HEK293T (cell line): ENCODE measurements at regions not wholly inside any gene's neighbourhood (a gene's known extent, or its start where the extent isn't known, plus 50 kb on each side); places are given as distances from the start of the nearest gene placed in this dataset.

Experiments used
- CTCF ChIA-PET: fragments of 350-600 bp; formaldehyde crosslinking; extraction: SDS; loops from one replicate; lab custom pipeline; 2021; ENCODE audit warnings: antibody characterized with exemption, inconsistent platforms; lab: Yijun Ruan, JAX
- POLR2A ChIA-PET: fragments of 350-600 bp; formaldehyde crosslinking; extraction: SDS; loops from one replicate; lab custom pipeline; 2020; ENCODE audit warnings: antibody characterized with exemption, inconsistent platforms; lab: Yijun Ruan, JAX
- DNase-seq: peaks from one replicate; pipeline ENCODE4 v3.0.0; 2012; ENCODE audit warnings: mixed read lengths; ENCODE audit errors: extremely low spot score
- ARNT ChIP-seq: fragments of 450-650 bp; IDR thresholded peaks from 2 replicates; pipeline ENCODE4 v1.6.1; 2017; ENCODE audit warnings: mild to moderate bottlenecking
- BHLHE40 ChIP-seq: fragments of 450-650 bp; IDR thresholded peaks from 2 replicates; pipeline ENCODE4 v1.6.1; 2016; ENCODE audit warnings: mild to moderate bottlenecking, moderate library complexity, borderline replicate concordance
- CTBP1 ChIP-seq: fragments of 450-650 bp; IDR thresholded peaks from 2 replicates; pipeline ENCODE4 v1.6.1; 2016; ENCODE audit warnings: borderline replicate concordance
- ELF4 ChIP-seq: fragments of 450-650 bp; IDR thresholded peaks from 2 replicates; pipeline ENCODE4 v1.6.1; 2017; ENCODE audit warnings: antibody characterized with exemption
- FOXA1 ChIP-seq: fragments of 450-650 bp; IDR thresholded peaks from 2 replicates; pipeline ENCODE4 v1.6.1; 2016; ENCODE audit warnings: mild to moderate bottlenecking
- FOXK2 ChIP-seq: fragments of 450-650 bp; IDR thresholded peaks from 2 replicates; pipeline ENCODE4 v1.6.1; 2016; ENCODE audit warnings: mild to moderate bottlenecking
- FOXM1 ChIP-seq: fragments of 450-650 bp; IDR thresholded peaks from 2 replicates; pipeline ENCODE4 v1.6.1; 2017; ENCODE audit warnings: mild to moderate bottlenecking, borderline replicate concordance
- HDGF ChIP-seq: fragments of 450-650 bp; IDR thresholded peaks from 2 replicates; pipeline ENCODE4 v1.6.1; 2017; ENCODE audit warnings: antibody characterized with exemption, borderline replicate concordance
- L3MBTL2 ChIP-seq: fragments of 450-650 bp; conservative IDR thresholded peaks from 2 replicates; pipeline ENCODE4 v1.6.1; 2016; ENCODE audit warnings: mild to moderate bottlenecking
- LEF1 ChIP-seq: fragments of 450-650 bp; IDR thresholded peaks from 2 replicates; pipeline ENCODE4 v1.6.1; 2017; ENCODE audit warnings: mild to moderate bottlenecking, borderline replicate concordance
- NFRKB ChIP-seq: fragments of 450-650 bp; IDR thresholded peaks from 2 replicates; pipeline ENCODE4 v1.6.1; 2016; ENCODE audit warnings: mild to moderate bottlenecking, moderate library complexity
- PKNOX1 ChIP-seq: fragments of 450-650 bp; IDR thresholded peaks from 2 replicates; pipeline ENCODE4 v1.6.1; 2016
- SP1 ChIP-seq: fragments of 450-650 bp; IDR thresholded peaks from 2 replicates; pipeline ENCODE4 v1.6.1; 2017
- SUZ12 ChIP-seq: fragments of 450-650 bp; IDR thresholded peaks from 2 replicates; pipeline ENCODE4 v1.6.1; 2016; ENCODE audit warnings: mild to moderate bottlenecking
- TARDBP ChIP-seq: fragments of 450-650 bp; IDR thresholded peaks from 2 replicates; pipeline ENCODE4 v1.6.1; 2016
- ZNF384 ChIP-seq: fragments of 450-650 bp; IDR thresholded peaks from 2 replicates; pipeline ENCODE4 v1.6.1; 2016

GRCh38 chr11:122362381-122362780, 246.4 kb upstream of the BLID start:
- POLR2A ChIA-PET, result no interaction called here
- TF ChIP-seq L3MBTL2, result no peak
- no peak for TF ChIP-seq BHLHE40
- no peak for TF ChIP-seq ELF4
- TF ChIP-seq PKNOX1, result no peak
- TF ChIP-seq FOXM1, result no peak
- no peak for TF ChIP-seq LEF1
- no peak for DNase-seq
- CTCF ChIA-PET, result no interaction called here

- ChIA-PET POLR2A (no interaction called here), CTCF (no interaction called here)
- TF ChIP-seq SUZ12 (no peak), FOXM1 (no peak), L3MBTL2 (no peak), ARNT (no peak), SP1 (no peak), FOXA1 (no peak), BHLHE40 (no peak), FOXK2 (no peak), HDGF (no peak), ZNF384 (no peak), PKNOX1 (no peak), LEF1 (no peak), ELF4 (no peak), NFRKB (no peak), CTBP1 (no peak), TARDBP (no peak)
- no peak for DNase-seq
Measured at GRCh38 chr11:122360875-122361274, 244.9 kb upstream of the BLID start.

GRCh38 chr11:122359081-122359571, 243.1 kb upstream of the BLID start:
- CTCF ChIA-PET, result no interaction called here
- no peak for DNase-seq
- POLR2A ChIA-PET, result no interaction called here
- TF ChIP-seq L3MBTL2 (no peak), CTBP1 (no peak), SUZ12 (no peak), LEF1 (no peak)

- CTCF ChIA-PET, result no interaction called here
- POLR2A ChIA-PET, result no interaction called here
- TF ChIP-seq L3MBTL2 (no peak), SP1 (no peak), ZNF384 (no peak), SUZ12 (no peak), ELF4 (no peak), PKNOX1 (no peak), HDGF (no peak), NFRKB (no peak), LEF1 (no peak), CTBP1 (no peak)
- DNase-seq, result no peak
Measured at GRCh38 chr11:122358292-122358691, 242.3 kb upstream of the BLID start.

- ChIA-PET POLR2A (no interaction called here), CTCF (no interaction called here)
- TF ChIP-seq SP1 (no peak), BHLHE40 (no peak), NFRKB (no peak), PKNOX1 (no peak), HDGF (no peak), FOXK2 (no peak), ZNF384 (no peak), L3MBTL2 (no peak), ELF4 (no peak), FOXM1 (no peak), ARNT (no peak), SUZ12 (no peak), CTBP1 (no peak), TARDBP (no peak), LEF1 (no peak)
- no peak for DNase-seq
Measured at GRCh38 chr11:122355968-122356367, 240.0 kb upstream of the BLID start.

- no peak for DNase-seq
- POLR2A ChIA-PET, result no interaction called here
- TF ChIP-seq HDGF, result no peak
- no peak for TF ChIP-seq L3MBTL2
- no peak for TF ChIP-seq LEF1
- TF ChIP-seq ELF4, result no peak
- TF ChIP-seq NFRKB, result no peak
- TF ChIP-seq ARNT, result no peak
- no peak for TF ChIP-seq SP1
- TF ChIP-seq CTBP1, result no peak
- TF ChIP-seq PKNOX1, result no peak
- TF ChIP-seq FOXK2, result no peak
- no peak for TF ChIP-seq TARDBP
- no peak for TF ChIP-seq BHLHE40
- no peak for TF ChIP-seq ZNF384
- TF ChIP-seq FOXA1, result no peak
- TF ChIP-seq FOXM1, result no peak
- no peak for TF ChIP-seq SUZ12
- CTCF ChIA-PET, result no interaction called here
Measured at GRCh38 chr11:122354025-122354697, 238.1 kb upstream of the BLID start.
